Central memory CD8-positive, alpha-beta T cell (primary cell): ENCODE measurements at regions not wholly inside any gene's neighbourhood (a gene's known extent, or its start where the extent isn't known, plus 50 kb on each side); places are given as distances from the start of the nearest gene placed in this dataset.

Experiments
- ATAC-seq: fragments of 150-1000 bp; cut with Tn5 transposase; replicated peaks from 2 replicates; pipeline ENCODE4 v1.10.0; 2022; ENCODE audit warnings: mild to moderate bottlenecking, moderate FRiP score, moderate number of reproducible peaks; ENCODE audit not compliant: poor library complexity, severe bottlenecking; ENCODE audit errors: extremely low read depth
- DNase-seq, 2 donors: peaks; one replicate each; pipeline ENCODE4 v3.0.0; 2021; ENCODE audit warnings: low spot score in 2 of 2
- H3K27ac Mint-ChIP-seq: one replicate; pipeline ENCODE4 v1.8.0; 2022; ENCODE audit warnings: low read depth, mild to moderate bottlenecking, moderate library complexity, mixed read lengths
- H3K27me3 Mint-ChIP-seq: one replicate; pipeline ENCODE4 v1.8.0; 2022; ENCODE audit warnings: mixed read lengths
- H3K36me3 Mint-ChIP-seq: one replicate; pipeline ENCODE4 v1.8.0; 2022; ENCODE audit warnings: mild to moderate bottlenecking, moderate library complexity, mixed read lengths; ENCODE audit not compliant: insufficient read depth
- H3K4me1 Mint-ChIP-seq: one replicate; pipeline ENCODE4 v1.8.0; 2022; ENCODE audit warnings: mixed read lengths
- H3K4me3 Mint-ChIP-seq: one replicate; pipeline ENCODE4 v1.8.0; 2022; ENCODE audit warnings: mild to moderate bottlenecking, moderate library complexity, mixed read lengths
- H3K9me3 Mint-ChIP-seq: one replicate; pipeline ENCODE4 v1.8.0; 2022; ENCODE audit warnings: mixed read lengths

DNA sequence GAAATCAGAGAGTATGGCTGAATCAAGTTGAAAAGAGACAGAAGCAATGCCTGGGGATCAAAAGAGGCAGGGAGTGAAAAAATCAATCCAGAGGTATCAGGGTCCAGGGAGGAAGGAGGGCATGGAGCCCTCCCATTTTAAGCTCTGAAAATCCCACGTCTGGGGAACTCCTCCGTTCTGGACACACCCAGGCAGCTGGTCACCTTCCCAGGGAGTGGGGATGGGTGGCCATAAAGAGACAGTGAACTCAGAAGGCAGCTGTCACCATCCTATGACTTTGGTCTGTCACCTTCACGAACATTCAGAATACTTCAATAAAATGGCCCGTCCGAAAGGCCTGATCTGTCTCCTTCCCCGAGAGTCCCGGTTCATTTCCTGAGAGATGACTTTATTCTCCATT lies 71.6 kb downstream of the MAP1LC3B2 start:
- no peak overlapping the region for H3K4me3 Mint-ChIP-seq

DNA sequence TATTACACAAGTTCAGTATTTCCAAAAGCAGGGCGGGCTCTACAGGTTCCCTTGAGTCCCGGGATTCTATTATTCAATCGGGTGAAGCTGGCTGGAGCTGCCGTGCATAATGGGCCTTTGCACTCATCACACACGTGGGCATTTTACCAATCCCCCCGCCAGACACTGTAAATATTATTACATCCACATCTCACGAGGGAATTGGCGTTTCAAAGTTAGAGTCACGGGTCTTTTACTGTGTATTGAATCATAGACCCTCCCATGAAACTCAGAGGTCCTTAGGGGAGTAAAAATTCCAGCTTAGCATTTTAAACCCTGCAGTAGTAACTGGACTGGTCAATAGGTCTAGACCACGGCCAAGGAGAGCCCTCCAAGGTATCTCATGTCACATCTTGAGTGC lies 70.3 kb downstream of the MAP1LC3B2 start:
- Mint-ChIP-seq H3K9me3 (no peaks in the 10 kb centered on the region), H3K27ac (no peak overlapping the region), H3K4me1 (no peaks in the 10 kb centered on the region), H3K27me3 (peaks cover 68% of the 10 kb centered on the region), H3K36me3 (no peaks in the 10 kb centered on the region), H3K4me3 (no peak overlapping the region)
- no peak for ATAC-seq
- no peak for DNase-seq

More for the DNA sequence above, 71.6 kb downstream of the MAP1LC3B2 start:
- H3K9me3 Mint-ChIP-seq: no peaks in the 10 kb centered on the region
- H3K36me3 Mint-ChIP-seq: no peaks in the 10 kb centered on the region
- no peak overlapping the region for H3K27ac Mint-ChIP-seq
- no peak for ATAC-seq
- H3K27me3 Mint-ChIP-seq: peaks cover 77% of the 10 kb centered on the region
- no peaks in the 10 kb centered on the region for H3K4me1 Mint-ChIP-seq
- no peak for DNase-seq

DNA sequence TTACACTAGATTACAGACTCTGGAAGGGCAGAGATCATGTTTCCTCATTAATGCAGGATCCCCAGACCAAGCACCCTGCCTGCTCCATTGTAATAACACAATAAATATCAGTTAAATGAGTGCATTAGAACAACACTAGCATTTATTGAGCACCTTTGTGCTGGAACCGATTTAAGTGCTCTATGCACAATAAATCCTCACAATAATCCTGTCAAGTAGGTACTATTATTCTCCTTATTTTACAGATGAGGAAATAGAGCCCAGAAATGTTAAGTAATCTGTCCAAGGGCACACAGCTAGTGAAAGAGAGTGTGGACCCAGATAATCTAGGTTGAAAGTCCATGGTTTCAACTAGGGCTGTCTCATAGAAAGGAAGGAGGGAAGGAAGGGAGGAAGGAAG lies 69.8 kb downstream of the MAP1LC3B2 start:
- no peaks in the 10 kb centered on the region for H3K9me3 Mint-ChIP-seq
- H3K36me3 Mint-ChIP-seq: no peaks in the 10 kb centered on the region
- DNase-seq: no peak
- H3K27ac Mint-ChIP-seq: no peak overlapping the region
- no peaks in the 10 kb centered on the region for H3K4me1 Mint-ChIP-seq
- ATAC-seq: no peak
- no peak overlapping the region for H3K4me3 Mint-ChIP-seq
- H3K27me3 Mint-ChIP-seq: peaks cover 68% of the 10 kb centered on the region

DNA sequence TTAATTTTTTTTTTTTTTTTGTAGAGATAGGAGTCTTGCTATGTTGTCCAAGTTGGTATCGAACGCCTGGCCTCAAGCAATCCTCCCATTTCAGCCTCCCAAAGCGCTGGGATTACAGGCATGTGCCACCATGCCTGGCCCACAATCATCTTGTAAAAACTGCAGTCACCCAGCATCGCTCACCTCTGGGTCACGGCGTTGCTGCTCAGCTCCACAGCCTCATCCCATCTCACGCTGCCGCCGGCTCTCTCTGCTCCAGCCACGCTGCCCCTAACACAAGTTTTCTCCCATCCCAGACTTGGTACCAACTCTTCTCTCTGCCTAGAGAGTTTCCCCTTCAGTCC lies 69.2 kb downstream of the MAP1LC3B2 start:
- no peaks in the 10 kb centered on the region for H3K9me3 Mint-ChIP-seq
- H3K27ac Mint-ChIP-seq: no peak overlapping the region
- ATAC-seq (no peak), DNase-seq (no peak)
- H3K4me1 Mint-ChIP-seq: no peaks in the 10 kb centered on the region
- H3K36me3 Mint-ChIP-seq: no peaks in the 10 kb centered on the region
- H3K27me3 Mint-ChIP-seq: peaks cover 68% of the 10 kb centered on the region
- H3K4me3 Mint-ChIP-seq: no peak overlapping the region
